ENCODE measurements at regions not wholly inside any gene's neighbourhood (a gene's known extent, or its start where the extent isn't known, plus 50 kb on each side); places are given as distances from the start of the nearest gene placed in this dataset.

GRCh38 chr6:144353871-144354314 is 68.8 kb downstream of the UTRN start:
- DNase-seq (ENCODE audit: low read depth) = no peak
- TF ChIP-seq, protein P1, sequence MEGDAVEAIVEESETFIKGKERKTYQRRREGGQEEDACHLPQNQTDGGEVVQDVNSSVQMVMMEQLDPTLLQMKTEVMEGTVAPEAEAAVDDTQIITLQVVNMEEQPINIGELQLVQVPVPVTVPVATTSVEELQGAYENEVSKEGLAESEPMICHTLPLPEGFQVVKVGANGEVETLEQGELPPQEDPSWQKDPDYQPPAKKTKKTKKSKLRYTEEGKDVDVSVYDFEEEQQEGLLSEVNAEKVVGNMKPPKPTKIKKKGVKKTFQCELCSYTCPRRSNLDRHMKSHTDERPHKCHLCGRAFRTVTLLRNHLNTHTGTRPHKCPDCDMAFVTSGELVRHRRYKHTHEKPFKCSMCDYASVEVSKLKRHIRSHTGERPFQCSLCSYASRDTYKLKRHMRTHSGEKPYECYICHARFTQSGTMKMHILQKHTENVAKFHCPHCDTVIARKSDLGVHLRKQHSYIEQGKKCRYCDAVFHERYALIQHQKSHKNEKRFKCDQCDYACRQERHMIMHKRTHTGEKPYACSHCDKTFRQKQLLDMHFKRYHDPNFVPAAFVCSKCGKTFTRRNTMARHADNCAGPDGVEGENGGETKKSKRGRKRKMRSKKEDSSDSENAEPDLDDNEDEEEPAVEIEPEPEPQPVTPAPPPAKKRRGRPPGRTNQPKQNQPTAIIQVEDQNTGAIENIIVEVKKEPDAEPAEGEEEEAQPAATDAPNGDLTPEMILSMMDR (IDR thresholded peaks at IDR 0.05; ENCODE audit: insufficient read depth, low read length) = no peak

DNA sequence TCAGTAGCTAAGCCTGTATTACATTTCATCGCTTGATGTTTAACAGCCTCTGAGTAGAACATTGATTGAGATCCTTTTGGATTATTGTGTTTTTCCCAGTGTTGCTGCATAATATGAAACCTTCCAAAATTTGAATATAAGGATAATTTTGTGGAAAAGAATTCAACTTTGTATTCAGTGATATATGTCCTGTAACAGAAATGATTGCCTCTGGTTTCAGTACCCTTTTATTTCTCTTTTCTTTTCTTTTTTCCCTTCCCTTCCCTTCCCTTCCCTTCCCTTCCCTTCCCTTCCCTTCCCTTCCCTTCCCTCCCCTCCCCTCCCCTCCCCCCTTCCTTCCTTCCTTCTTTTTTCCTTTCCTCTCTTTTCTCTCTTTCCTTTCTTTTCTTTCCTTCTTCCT is 74.6 kb downstream of the UTRN start:
- DNase-seq (ENCODE audit: low read depth) = no peak
- no peak overlapping the region for H3K4me3 ChIP-seq (ENCODE audit: low read depth, low read length)
- TF ChIP-seq, protein P1 (IDR thresholded peaks at IDR 0.05; ENCODE audit: insufficient read depth, low read length) = no peak

More at GRCh38 chr6:144353871-144354314, 68.8 kb downstream of the UTRN start:
- no peak overlapping the region for H3K4me3 ChIP-seq (ENCODE audit: low read depth, low read length)

- no peak for DNase-seq (ENCODE audit: low read depth)
- TF ChIP-seq, protein P1 (IDR thresholded peaks at IDR 0.05; ENCODE audit: insufficient read depth, low read length) = no peak
- H3K4me3 ChIP-seq (ENCODE audit: low read depth, low read length) = no peak overlapping the region
These were observed 75.3 kb downstream of the UTRN start for GRCh38 chr6:144360401-144360800.

DNA sequence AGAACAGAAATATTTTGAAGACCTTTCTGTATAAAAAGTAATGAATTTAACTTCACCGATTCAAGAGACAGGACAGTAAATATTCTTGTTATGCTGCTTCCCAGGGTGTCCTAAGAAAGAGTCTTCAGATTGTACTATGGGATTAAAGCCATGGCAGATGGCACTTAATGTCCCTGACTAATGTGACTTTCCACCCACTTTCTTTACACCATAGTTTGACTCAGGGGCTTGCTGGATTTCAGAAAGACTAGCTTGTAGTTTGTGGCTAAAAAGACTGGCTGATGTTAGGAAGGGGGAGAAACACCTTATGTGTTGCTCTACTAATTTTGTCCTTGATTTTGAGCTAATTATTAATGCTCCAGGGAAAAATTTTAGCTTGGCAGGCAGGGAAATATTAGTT is 75.9 kb downstream of the UTRN start:
- TF ChIP-seq, protein P1 (IDR thresholded peaks at IDR 0.05; ENCODE audit: insufficient read depth, low read length) = no peak
- H3K4me3 ChIP-seq (ENCODE audit: low read depth, low read length) = no peak overlapping the region
- no peak for DNase-seq (ENCODE audit: low read depth)

- H3K4me3 ChIP-seq (ENCODE audit: low read depth, low read length) = no peak overlapping the region
- DNase-seq (ENCODE audit: low read depth) = peak; percentile 60
- TF ChIP-seq, protein P1 (IDR thresholded peaks at IDR 0.05; ENCODE audit: insufficient read depth, low read length) = no peak
These were observed 77.2 kb downstream of the UTRN start for GRCh38 chr6:144362042-144363018.

GRCh38 chr6:144364208-144364720 is 79.1 kb downstream of the UTRN start:
- no peak for DNase-seq (ENCODE audit: low read depth)
- peak overlapping the region; percentile 10 for H3K4me3 ChIP-seq (ENCODE audit: low read depth, low read length)
- TF ChIP-seq, protein P1 (IDR thresholded peaks at IDR 0.05; ENCODE audit: insufficient read depth, low read length) = no peak

All from fibroblast of the aortic adventitia (primary cell).